ENCODE measurements at regions not wholly inside any gene's neighbourhood (a gene's known extent, or its start where the extent isn't known, plus 50 kb on each side); places are given as distances from the start of the nearest gene placed in this dataset.

GRCh38 chr9:16178294-16178693 lies 625.5 kb downstream of the CCDC171 start:
- no peak for TF ChIP-seq CTCF (conservative IDR thresholded peaks at IDR 0.05)
- TF ChIP-seq ZFX (IDR thresholded peaks at IDR 0.05), result no peak
- H3K27ac ChIP-seq, result no peak overlapping the region

- TF ChIP-seq ZFX (IDR thresholded peaks at IDR 0.05) (no peak), CTCF (conservative IDR thresholded peaks at IDR 0.05) (no peak)
- no peak overlapping the region for H3K27ac ChIP-seq
Observed at GRCh38 chr9:16179566-16179965, 626.7 kb downstream of the CCDC171 start.

- no peak overlapping the region for H3K27ac ChIP-seq
Observed at GRCh38 chr9:16180091-16180490, 627.2 kb downstream of the CCDC171 start.

GRCh38 chr9:16180546-16180945 lies 627.7 kb downstream of the CCDC171 start:
- no peak for TF ChIP-seq CTCF (conservative IDR thresholded peaks at IDR 0.05)
- TF ChIP-seq ZFX (IDR thresholded peaks at IDR 0.05), result no peak
- no peak overlapping the region for H3K27ac ChIP-seq

More at GRCh38 chr9:16180091-16180490, 627.2 kb downstream of the CCDC171 start:
- TF ChIP-seq CTCF (conservative IDR thresholded peaks at IDR 0.05) (no peak), ZFX (IDR thresholded peaks at IDR 0.05) (no peak)

GRCh38 chr9:16181539-16181938 lies 628.7 kb downstream of the CCDC171 start:
- TF ChIP-seq CTCF (conservative IDR thresholded peaks at IDR 0.05), result no peak
- no peak for TF ChIP-seq ZFX (IDR thresholded peaks at IDR 0.05)
- H3K27ac ChIP-seq, result no peak overlapping the region

GRCh38 chr9:16182784-16183183 lies 629.9 kb downstream of the CCDC171 start:
- TF ChIP-seq ZFX (IDR thresholded peaks at IDR 0.05), result no peak
- no peak for TF ChIP-seq CTCF (conservative IDR thresholded peaks at IDR 0.05)
- no peak overlapping the region for H3K27ac ChIP-seq

GRCh38 chr9:16184964-16185646 lies 632.3 kb downstream of the CCDC171 start:
- H3K27ac ChIP-seq, result no peak overlapping the region
- no peak for TF ChIP-seq CTCF (conservative IDR thresholded peaks at IDR 0.05)
- no peak for TF ChIP-seq ZFX (IDR thresholded peaks at IDR 0.05)
